ENCODE measurements at regions not wholly inside any gene's neighbourhood (a gene's known extent, or its start where the extent isn't known, plus 50 kb on each side); places are given as distances from the start of the nearest gene placed in this dataset.

DNA sequence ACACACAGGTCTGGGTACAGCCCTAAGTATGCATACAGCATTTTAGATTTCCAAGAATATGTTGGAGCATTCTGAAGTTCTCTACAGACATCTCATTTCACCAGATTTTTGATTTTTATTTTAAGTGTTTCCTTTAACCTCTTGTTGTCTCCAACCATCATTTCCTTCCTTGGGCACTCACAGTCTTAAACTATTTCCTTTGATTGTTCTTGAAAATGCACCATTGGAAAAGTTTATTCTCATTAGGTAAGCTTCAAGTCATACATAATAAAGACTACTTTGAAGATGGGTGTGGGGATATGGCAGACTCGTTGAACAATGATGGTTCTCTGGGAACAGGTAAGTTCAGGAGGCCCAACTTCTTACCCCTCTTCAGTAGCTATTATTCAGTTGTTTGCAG, 1174.6 kb downstream of the CDH12 start:
- no peaks in the 10 kb centered on the region for H3K9me3 ChIP-seq (ENCODE audit: control insufficient read depth in 2 of 2, low read length in 2 of 2)
- no peak overlapping the region for H3K27ac ChIP-seq (ENCODE audit: low read length)
- H3K4me1 ChIP-seq (ENCODE audit: control insufficient read depth, insufficient read depth, low read length), result no peaks in the 10 kb centered on the region
- no peaks in the 10 kb centered on the region for H3K36me3 ChIP-seq (ENCODE audit: control insufficient read depth in 2 of 2, insufficient read depth in 2 of 2, low read length in 2 of 2)
- H3K9ac ChIP-seq (ENCODE audit: low read length in 2 of 2), result no peak overlapping the region
- H3K4me3 ChIP-seq (ENCODE audit: low read length in 2 of 2), result no peak overlapping the region
- no peaks in the 10 kb centered on the region for H3K27me3 ChIP-seq (ENCODE audit: control insufficient read depth in 1 of 2, insufficient read depth in 2 of 2, low read length in 2 of 2)

DNA sequence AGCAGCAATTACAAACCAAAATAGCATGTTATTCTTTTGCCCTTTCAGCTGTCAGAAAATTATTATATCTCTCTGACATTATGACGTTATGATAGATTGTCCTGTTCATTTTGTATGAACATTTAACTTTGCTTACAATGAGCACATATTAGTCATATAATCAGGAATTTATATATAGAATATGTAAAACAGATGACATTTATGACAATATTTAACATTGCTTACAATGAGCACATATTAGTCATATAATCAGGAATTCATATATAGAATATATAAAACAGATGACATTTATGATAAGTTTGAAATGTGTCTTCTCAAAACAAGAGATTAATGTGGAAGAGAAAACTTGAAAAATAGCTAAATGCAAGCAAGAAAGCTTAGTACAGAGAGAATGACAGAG, 1180.2 kb downstream of the CDH12 start:
- H3K9me3 ChIP-seq (ENCODE audit: control insufficient read depth in 2 of 2, low read length in 2 of 2), result no peaks in the 10 kb centered on the region
- H3K4me1 ChIP-seq (ENCODE audit: control insufficient read depth, insufficient read depth, low read length), result no peaks in the 10 kb centered on the region
- H3K27ac ChIP-seq (ENCODE audit: low read length), result no peak overlapping the region
- H3K9ac ChIP-seq (ENCODE audit: low read length in 2 of 2), result no peak overlapping the region
- no peaks in the 10 kb centered on the region for H3K27me3 ChIP-seq (ENCODE audit: control insufficient read depth in 1 of 2, insufficient read depth in 2 of 2, low read length in 2 of 2)
- H3K36me3 ChIP-seq (ENCODE audit: control insufficient read depth in 2 of 2, insufficient read depth in 2 of 2, low read length in 2 of 2), result no peaks in the 10 kb centered on the region
- no peak overlapping the region for H3K4me3 ChIP-seq (ENCODE audit: low read length in 2 of 2)

GRCh38 chr5:21672360-21672759, 1180.8 kb downstream of the CDH12 start:
- H3K27ac ChIP-seq (ENCODE audit: low read length), result no peak overlapping the region
- no peaks in the 10 kb centered on the region for H3K4me1 ChIP-seq (ENCODE audit: control insufficient read depth, insufficient read depth, low read length)

DNA sequence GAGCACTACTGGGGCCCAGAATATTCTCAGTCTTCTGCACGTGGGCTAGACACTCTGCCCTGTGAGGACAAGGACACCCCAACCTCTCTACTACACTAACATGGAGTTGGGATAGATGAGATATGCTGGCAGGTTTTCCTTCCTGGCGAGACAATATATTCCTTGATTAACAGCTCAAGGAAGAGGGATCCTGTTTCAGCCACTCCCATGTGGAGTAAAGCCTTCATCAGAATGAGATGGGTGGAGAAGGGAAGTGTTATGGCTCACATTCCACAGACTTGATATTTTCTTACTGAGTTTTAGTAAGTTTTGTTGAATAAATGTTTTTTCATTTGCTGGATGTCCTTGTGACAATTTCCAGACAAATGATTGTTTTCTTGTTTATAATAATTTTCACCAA, 1187.6 kb downstream of the CDH12 start:
- H3K36me3 ChIP-seq (ENCODE audit: control insufficient read depth in 2 of 2, insufficient read depth in 2 of 2, low read length in 2 of 2), result no peaks in the 10 kb centered on the region
- H3K9me3 ChIP-seq (ENCODE audit: control insufficient read depth in 2 of 2, low read length in 2 of 2), result no peaks in the 10 kb centered on the region
- no peak overlapping the region for H3K4me3 ChIP-seq (ENCODE audit: low read length in 2 of 2)
- no peak overlapping the region for H3K27ac ChIP-seq (ENCODE audit: low read length)
- H3K9ac ChIP-seq (ENCODE audit: low read length in 2 of 2), result no peak overlapping the region
- H3K27me3 ChIP-seq (ENCODE audit: control insufficient read depth in 1 of 2, insufficient read depth in 2 of 2, low read length in 2 of 2), result no peaks in the 10 kb centered on the region
- no peaks in the 10 kb centered on the region for H3K4me1 ChIP-seq (ENCODE audit: control insufficient read depth, insufficient read depth, low read length)

More at GRCh38 chr5:21672360-21672759, 1180.8 kb downstream of the CDH12 start:
- Histone ChIP-seq H3K27me3 (ENCODE audit: control insufficient read depth in 1 of 2, insufficient read depth in 2 of 2, low read length in 2 of 2) (no peaks in the 10 kb centered on the region), H3K36me3 (ENCODE audit: control insufficient read depth in 2 of 2, insufficient read depth in 2 of 2, low read length in 2 of 2) (no peaks in the 10 kb centered on the region), H3K9me3 (ENCODE audit: control insufficient read depth in 2 of 2, low read length in 2 of 2) (no peaks in the 10 kb centered on the region), H3K4me3 (ENCODE audit: low read length in 2 of 2) (no peak overlapping the region), H3K9ac (ENCODE audit: low read length in 2 of 2) (no peak overlapping the region)

GRCh38 chr5:21663082-21663481, 1190.1 kb downstream of the CDH12 start:
- Histone ChIP-seq H3K9ac (ENCODE audit: low read length in 2 of 2) (no peak overlapping the region), H3K27me3 (ENCODE audit: control insufficient read depth in 1 of 2, insufficient read depth in 2 of 2, low read length in 2 of 2) (no peaks in the 10 kb centered on the region), H3K4me3 (ENCODE audit: low read length in 2 of 2) (no peak overlapping the region), H3K36me3 (ENCODE audit: control insufficient read depth in 2 of 2, insufficient read depth in 2 of 2, low read length in 2 of 2) (no peaks in the 10 kb centered on the region), H3K27ac (ENCODE audit: low read length) (no peak overlapping the region), H3K9me3 (ENCODE audit: control insufficient read depth in 2 of 2, low read length in 2 of 2) (no peaks in the 10 kb centered on the region), H3K4me1 (ENCODE audit: control insufficient read depth, insufficient read depth, low read length) (no peaks in the 10 kb centered on the region)

DNA sequence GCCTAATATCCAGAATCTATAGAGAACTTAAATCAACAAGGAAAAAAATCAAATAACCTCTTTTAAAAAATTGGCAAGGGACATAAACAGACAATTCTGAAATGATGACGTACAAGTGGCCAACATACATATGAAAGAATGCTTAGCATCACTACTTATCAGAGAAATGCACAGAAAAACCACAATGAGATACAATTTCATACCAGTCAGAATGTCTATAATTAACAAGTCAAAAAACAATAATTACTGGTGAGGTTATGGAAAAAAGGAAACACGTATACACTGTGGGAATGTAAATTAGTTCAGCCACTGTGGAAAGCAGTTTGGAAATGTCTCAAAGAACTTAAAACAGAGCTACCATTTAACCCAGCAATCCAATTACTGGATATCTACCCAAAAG, 1192.0 kb downstream of the CDH12 start:
- Histone ChIP-seq H3K9ac (ENCODE audit: low read length in 2 of 2) (no peak overlapping the region), H3K36me3 (ENCODE audit: control insufficient read depth in 2 of 2, insufficient read depth in 2 of 2, low read length in 2 of 2) (no peaks in the 10 kb centered on the region), H3K27ac (ENCODE audit: low read length) (no peak overlapping the region), H3K4me1 (ENCODE audit: control insufficient read depth, insufficient read depth, low read length) (no peaks in the 10 kb centered on the region), H3K9me3 (ENCODE audit: control insufficient read depth in 2 of 2, low read length in 2 of 2) (no peaks in the 10 kb centered on the region), H3K27me3 (ENCODE audit: control insufficient read depth in 1 of 2, insufficient read depth in 2 of 2, low read length in 2 of 2) (no peaks in the 10 kb centered on the region), H3K4me3 (ENCODE audit: low read length in 2 of 2) (no peak overlapping the region)

DNA sequence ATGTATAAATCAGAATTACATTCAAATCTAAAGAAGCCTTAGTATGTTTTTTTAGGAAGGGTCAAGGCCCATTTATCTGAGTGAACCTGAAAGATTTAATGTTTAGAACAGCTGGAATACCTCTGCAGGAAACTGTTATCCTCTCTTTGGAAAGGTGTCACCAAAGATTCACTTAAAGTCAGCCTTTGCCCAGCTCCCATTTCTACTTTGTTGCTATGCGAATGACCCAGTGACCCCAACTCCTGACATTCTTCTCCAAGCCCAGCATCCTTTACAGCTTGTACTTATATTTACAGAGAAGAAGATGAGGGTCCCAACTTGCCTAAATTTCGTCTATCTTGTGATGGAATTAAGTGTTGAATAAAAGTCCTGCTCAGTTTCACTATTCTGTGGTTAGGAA, 1198.6 kb downstream of the CDH12 start:
- no peaks in the 10 kb centered on the region for H3K9me3 ChIP-seq (ENCODE audit: control insufficient read depth in 2 of 2, low read length in 2 of 2)
- H3K9ac ChIP-seq (ENCODE audit: low read length in 2 of 2), result no peak overlapping the region
- no peak overlapping the region for H3K27ac ChIP-seq (ENCODE audit: low read length)
- H3K36me3 ChIP-seq (ENCODE audit: control insufficient read depth in 2 of 2, insufficient read depth in 2 of 2, low read length in 2 of 2), result no peaks in the 10 kb centered on the region
- no peaks in the 10 kb centered on the region for H3K4me1 ChIP-seq (ENCODE audit: control insufficient read depth, insufficient read depth, low read length)
- H3K4me3 ChIP-seq (ENCODE audit: low read length in 2 of 2), result no peak overlapping the region
- no peaks in the 10 kb centered on the region for H3K27me3 ChIP-seq (ENCODE audit: control insufficient read depth in 1 of 2, insufficient read depth in 2 of 2, low read length in 2 of 2)

GRCh38 chr5:21649969-21650368, 1203.2 kb downstream of the CDH12 start:
- no peak overlapping the region for H3K27ac ChIP-seq (ENCODE audit: low read length)
- H3K9me3 ChIP-seq (ENCODE audit: control insufficient read depth in 2 of 2, low read length in 2 of 2), result no peaks in the 10 kb centered on the region
- H3K27me3 ChIP-seq (ENCODE audit: control insufficient read depth in 1 of 2, insufficient read depth in 2 of 2, low read length in 2 of 2), result no peaks in the 10 kb centered on the region

DNA sequence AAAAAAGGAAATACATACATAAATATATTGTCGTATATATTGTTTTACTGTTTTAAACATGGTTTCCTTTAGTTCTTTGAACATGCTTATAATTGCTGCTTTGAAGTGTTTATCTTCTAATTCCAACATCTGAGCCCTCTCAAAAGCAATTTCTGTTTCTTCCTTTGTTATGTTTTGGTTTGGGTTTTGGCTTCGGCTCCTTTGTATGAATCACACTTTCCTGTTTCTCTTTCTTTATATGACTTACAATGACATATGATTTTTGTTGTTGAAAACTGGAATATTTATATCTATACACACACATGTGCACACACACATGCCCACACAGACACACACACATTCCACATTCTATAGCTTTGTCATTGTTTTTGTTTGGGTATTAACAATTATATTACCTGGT, 1206.7 kb downstream of the CDH12 start:
- no peaks in the 10 kb centered on the region for H3K27me3 ChIP-seq (ENCODE audit: control insufficient read depth in 1 of 2, insufficient read depth in 2 of 2, low read length in 2 of 2)
- no peak overlapping the region for H3K4me3 ChIP-seq (ENCODE audit: low read length in 2 of 2)
- no peaks in the 10 kb centered on the region for H3K4me1 ChIP-seq (ENCODE audit: control insufficient read depth, insufficient read depth, low read length)
- no peaks in the 10 kb centered on the region for H3K9me3 ChIP-seq (ENCODE audit: control insufficient read depth in 2 of 2, low read length in 2 of 2)
- H3K36me3 ChIP-seq (ENCODE audit: control insufficient read depth in 2 of 2, insufficient read depth in 2 of 2, low read length in 2 of 2), result no peaks in the 10 kb centered on the region
- H3K27ac ChIP-seq (ENCODE audit: low read length), result no peak overlapping the region
- H3K9ac ChIP-seq (ENCODE audit: low read length in 2 of 2), result no peak overlapping the region

More at GRCh38 chr5:21649969-21650368, 1203.2 kb downstream of the CDH12 start:
- H3K4me3 ChIP-seq (ENCODE audit: low read length in 2 of 2), result no peak overlapping the region
- no peaks in the 10 kb centered on the region for H3K36me3 ChIP-seq (ENCODE audit: control insufficient read depth in 2 of 2, insufficient read depth in 2 of 2, low read length in 2 of 2)
- H3K4me1 ChIP-seq (ENCODE audit: control insufficient read depth, insufficient read depth, low read length), result no peaks in the 10 kb centered on the region
- H3K9ac ChIP-seq (ENCODE audit: low read length in 2 of 2), result no peak overlapping the region

DNA sequence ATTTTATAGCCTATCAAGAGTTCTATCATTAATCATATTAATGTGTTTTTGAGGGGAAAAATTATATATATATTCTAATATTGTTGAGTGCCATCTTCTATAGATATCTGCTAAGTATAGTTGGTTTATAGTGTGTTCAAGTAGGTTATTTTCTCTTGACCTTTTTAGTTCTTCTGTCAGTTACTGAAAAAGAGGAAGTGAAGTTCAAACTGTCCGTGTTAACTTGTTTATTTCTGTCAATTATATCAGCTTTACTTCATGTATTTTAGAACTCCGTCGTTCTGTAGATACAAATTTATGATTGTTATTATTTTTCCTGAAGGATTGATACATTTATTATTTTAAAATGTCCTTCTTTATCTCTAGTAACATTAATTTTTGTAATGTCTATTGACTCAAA, 1209.1 kb downstream of the CDH12 start:
- no peaks in the 10 kb centered on the region for H3K4me1 ChIP-seq (ENCODE audit: control insufficient read depth, insufficient read depth, low read length)
- H3K27ac ChIP-seq (ENCODE audit: low read length), result no peak overlapping the region
- H3K36me3 ChIP-seq (ENCODE audit: control insufficient read depth in 2 of 2, insufficient read depth in 2 of 2, low read length in 2 of 2), result no peaks in the 10 kb centered on the region
- H3K4me3 ChIP-seq (ENCODE audit: low read length in 2 of 2), result no peak overlapping the region
- H3K27me3 ChIP-seq (ENCODE audit: control insufficient read depth in 1 of 2, insufficient read depth in 2 of 2, low read length in 2 of 2), result no peaks in the 10 kb centered on the region
- no peak overlapping the region for H3K9ac ChIP-seq (ENCODE audit: low read length in 2 of 2)
- H3K9me3 ChIP-seq (ENCODE audit: control insufficient read depth in 2 of 2, low read length in 2 of 2), result no peaks in the 10 kb centered on the region

DNA sequence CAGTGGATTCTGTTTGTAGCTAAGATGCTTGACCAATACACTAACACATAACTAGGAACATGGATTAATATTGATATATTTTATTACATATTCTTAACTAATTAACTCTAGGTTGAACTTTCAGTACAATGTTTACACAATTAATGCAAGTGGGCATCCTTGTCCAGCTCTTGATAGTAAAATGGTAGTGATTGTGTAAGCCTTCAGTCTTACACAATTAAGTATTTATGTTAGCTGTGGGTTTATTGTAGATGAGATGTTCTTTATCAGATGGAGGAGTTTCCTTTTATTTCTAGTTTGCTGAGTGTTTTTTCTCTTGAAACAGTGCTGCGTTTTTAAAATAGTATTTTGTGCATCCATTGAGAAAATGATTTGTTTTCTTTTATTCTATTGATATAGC, 1210.8 kb downstream of the CDH12 start:
- Histone ChIP-seq H3K9ac (ENCODE audit: low read length in 2 of 2) (no peak overlapping the region), H3K9me3 (ENCODE audit: control insufficient read depth in 2 of 2, low read length in 2 of 2) (no peaks in the 10 kb centered on the region), H3K4me3 (ENCODE audit: low read length in 2 of 2) (no peak overlapping the region), H3K27me3 (ENCODE audit: control insufficient read depth in 1 of 2, insufficient read depth in 2 of 2, low read length in 2 of 2) (no peaks in the 10 kb centered on the region), H3K4me1 (ENCODE audit: control insufficient read depth, insufficient read depth, low read length) (no peaks in the 10 kb centered on the region), H3K36me3 (ENCODE audit: control insufficient read depth in 2 of 2, insufficient read depth in 2 of 2, low read length in 2 of 2) (no peaks in the 10 kb centered on the region), H3K27ac (ENCODE audit: low read length) (no peak overlapping the region)

- Histone ChIP-seq H3K27me3 (ENCODE audit: control insufficient read depth in 1 of 2, insufficient read depth in 2 of 2, low read length in 2 of 2) (no peaks in the 10 kb centered on the region), H3K9me3 (ENCODE audit: control insufficient read depth in 2 of 2, low read length in 2 of 2) (no peaks in the 10 kb centered on the region), H3K4me1 (ENCODE audit: control insufficient read depth, insufficient read depth, low read length) (no peaks in the 10 kb centered on the region), H3K36me3 (ENCODE audit: control insufficient read depth in 2 of 2, insufficient read depth in 2 of 2, low read length in 2 of 2) (no peaks in the 10 kb centered on the region), H3K27ac (ENCODE audit: low read length) (no peak overlapping the region), H3K9ac (ENCODE audit: low read length in 2 of 2) (no peak overlapping the region), H3K4me3 (ENCODE audit: low read length in 2 of 2) (no peak overlapping the region)
Observed at GRCh38 chr5:21623831-21624230, 1229.3 kb downstream of the CDH12 start.

Data from stomach smooth muscle (tissue), 2 donors.